ENCODE measurements at regions not wholly inside any gene's neighbourhood (a gene's known extent, or its start where the extent isn't known, plus 50 kb on each side); places are given as distances from the start of the nearest gene placed in this dataset.

GRCh38 chr12:24510581-24511125, 438.2 kb downstream of the BCAT1 start:
- TF ChIP-seq CTCF (conservative IDR thresholded peaks at IDR 0.05; ENCODE audit: low read depth, low read length), result no peak
- no peak for TF ChIP-seq EZH2 (IDR thresholded peaks at IDR 0.05; ENCODE audit: low read length, unreplicated experiment)
- no peak for TF ChIP-seq EZH2phosphoT487 (IDR thresholded peaks at IDR 0.05; ENCODE audit: borderline replicate concordance, low read length)

All from PC-3 (cell line).